ENCODE measurements at regions not wholly inside any gene's neighbourhood (a gene's known extent, or its start where the extent isn't known, plus 50 kb on each side); places are given as distances from the start of the nearest gene placed in this dataset.
A peak's percentile ranks its signal among the peaks of the same experiment; 100 is the strongest.
"Not testable (repeated sequence)": the region's sequence is repeated elsewhere in the genome, so short reads cannot be mapped to it uniquely, and the experiment has no call there.

DNA sequence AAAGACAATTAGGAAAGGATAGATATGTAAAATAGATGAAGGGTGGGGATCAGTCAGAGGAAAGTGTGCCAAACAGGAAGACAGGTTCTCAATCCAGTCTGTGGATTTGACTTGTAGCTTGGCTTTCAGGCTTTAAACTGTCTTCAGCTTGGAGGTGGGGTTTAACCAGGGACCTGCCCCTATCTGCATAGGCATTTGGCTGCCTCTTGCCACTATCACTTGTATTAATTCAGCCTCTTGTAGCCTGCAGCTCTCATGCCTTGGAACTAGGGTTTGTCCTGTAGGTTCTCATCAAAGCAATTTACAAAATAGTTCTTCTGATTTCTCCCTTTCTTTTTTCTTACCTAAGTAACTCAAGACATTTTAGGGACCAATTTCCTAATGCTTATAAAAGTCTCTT is 88.8 kb upstream of the PAXBP1 start:
- TF ChIP-seq, protein P1, sequence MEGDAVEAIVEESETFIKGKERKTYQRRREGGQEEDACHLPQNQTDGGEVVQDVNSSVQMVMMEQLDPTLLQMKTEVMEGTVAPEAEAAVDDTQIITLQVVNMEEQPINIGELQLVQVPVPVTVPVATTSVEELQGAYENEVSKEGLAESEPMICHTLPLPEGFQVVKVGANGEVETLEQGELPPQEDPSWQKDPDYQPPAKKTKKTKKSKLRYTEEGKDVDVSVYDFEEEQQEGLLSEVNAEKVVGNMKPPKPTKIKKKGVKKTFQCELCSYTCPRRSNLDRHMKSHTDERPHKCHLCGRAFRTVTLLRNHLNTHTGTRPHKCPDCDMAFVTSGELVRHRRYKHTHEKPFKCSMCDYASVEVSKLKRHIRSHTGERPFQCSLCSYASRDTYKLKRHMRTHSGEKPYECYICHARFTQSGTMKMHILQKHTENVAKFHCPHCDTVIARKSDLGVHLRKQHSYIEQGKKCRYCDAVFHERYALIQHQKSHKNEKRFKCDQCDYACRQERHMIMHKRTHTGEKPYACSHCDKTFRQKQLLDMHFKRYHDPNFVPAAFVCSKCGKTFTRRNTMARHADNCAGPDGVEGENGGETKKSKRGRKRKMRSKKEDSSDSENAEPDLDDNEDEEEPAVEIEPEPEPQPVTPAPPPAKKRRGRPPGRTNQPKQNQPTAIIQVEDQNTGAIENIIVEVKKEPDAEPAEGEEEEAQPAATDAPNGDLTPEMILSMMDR (conservative IDR thresholded peaks at IDR 0.05; ENCODE audit: control insufficient read depth, insufficient read depth, low read depth, low read length), result no peak
- no peak for DNase-seq (ENCODE audit: low read depth)
- H3K4me3 ChIP-seq (ENCODE audit: control insufficient read depth, low read depth, low read length), result no peak overlapping the region

DNA sequence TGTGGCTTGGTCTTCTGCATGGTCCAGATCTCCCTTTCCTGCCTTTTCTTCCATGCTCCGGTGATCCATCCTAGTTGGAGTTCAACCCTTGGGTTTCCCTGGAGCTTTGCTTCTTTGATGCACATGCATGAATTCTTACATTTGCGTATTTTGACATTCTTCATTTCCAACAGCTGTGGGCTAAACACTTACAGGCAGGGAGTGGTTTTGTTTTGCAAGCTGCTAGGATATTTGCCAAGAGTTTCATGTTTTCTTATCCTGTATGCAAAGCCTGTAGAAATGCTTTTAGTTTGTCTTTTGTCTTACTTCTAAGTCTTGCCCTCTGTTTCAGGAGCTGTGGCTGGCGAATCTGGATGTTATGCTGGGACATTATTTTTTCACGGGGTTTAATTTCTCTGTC is 90.3 kb upstream of the PAXBP1 start:
- TF ChIP-seq, protein P1 (conservative IDR thresholded peaks at IDR 0.05; ENCODE audit: control insufficient read depth, insufficient read depth, low read depth, low read length), result no peak
- DNase-seq (ENCODE audit: low read depth), result peak; percentile 78
- H3K4me3 ChIP-seq (ENCODE audit: control insufficient read depth, low read depth, low read length), result no peak overlapping the region

DNA sequence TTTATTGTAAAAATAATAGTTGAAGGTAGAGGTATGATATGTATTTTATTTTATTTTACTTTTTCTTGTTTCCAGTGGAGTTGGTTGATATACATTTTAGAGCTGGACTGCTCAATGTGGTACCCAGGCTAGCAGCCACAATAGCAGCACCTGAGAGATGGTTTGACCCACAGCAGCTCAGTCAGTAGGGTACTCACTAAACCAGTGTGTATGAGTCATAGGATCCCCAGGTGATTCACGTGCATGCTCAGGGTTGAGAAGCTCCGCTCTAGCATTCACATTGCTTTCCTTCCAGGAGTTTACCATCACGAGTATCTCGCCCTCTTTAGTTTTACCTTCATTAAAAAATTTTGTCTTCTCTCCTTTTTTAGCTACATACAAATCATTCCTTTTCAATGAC is 96.0 kb upstream of the PAXBP1 start:
- no peak for DNase-seq (ENCODE audit: low read depth)
- H3K4me3 ChIP-seq (ENCODE audit: control insufficient read depth, low read depth, low read length), result no peak overlapping the region
- TF ChIP-seq, protein P1 (conservative IDR thresholded peaks at IDR 0.05; ENCODE audit: control insufficient read depth, insufficient read depth, low read depth, low read length), result no peak

DNA sequence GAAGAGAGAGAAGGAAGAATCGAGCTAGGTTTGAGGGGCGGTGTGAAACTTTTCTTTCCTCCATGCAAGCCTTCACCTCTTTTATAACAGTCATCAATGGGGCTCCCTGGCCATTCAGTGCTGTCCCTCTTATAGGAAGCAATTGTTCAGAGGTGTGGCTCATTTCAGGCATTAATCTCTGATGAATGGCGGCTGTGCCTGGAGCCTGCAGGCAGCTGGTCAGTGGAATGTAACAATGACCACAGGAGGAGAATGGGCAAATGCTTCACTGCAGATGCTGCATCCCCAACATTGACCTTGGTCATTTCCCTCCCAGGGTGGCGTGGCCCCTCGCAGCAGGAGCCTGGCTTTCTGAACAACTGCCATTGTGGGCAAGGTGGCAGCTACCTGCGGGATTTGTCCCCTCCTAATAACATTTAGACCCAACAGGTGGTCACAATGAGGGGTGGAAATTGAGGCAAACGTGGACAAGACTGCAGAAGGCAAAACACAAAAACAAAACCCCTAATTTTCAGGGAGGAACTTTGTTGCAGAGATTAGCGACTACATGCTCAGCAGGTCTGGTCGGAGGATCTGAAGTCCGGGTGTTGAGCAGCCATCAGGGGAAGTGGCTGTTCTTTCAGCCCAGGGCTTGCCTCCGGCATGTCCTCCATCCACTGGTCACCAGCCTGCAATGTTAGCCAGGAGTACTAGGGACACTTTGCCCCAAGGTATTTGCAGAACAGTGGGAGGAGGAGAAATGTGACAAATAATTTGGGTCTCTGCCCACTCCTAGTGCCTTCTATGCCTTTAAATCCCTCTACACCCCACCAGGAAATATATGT is 97.3 kb upstream of the PAXBP1 start:
- no peak for DNase-seq (ENCODE audit: low read depth)
- no peak overlapping the region for H3K4me3 ChIP-seq (ENCODE audit: control insufficient read depth, low read depth, low read length)
- TF ChIP-seq, protein P1 (conservative IDR thresholded peaks at IDR 0.05; ENCODE audit: control insufficient read depth, insufficient read depth, low read depth, low read length), result no peak

DNA sequence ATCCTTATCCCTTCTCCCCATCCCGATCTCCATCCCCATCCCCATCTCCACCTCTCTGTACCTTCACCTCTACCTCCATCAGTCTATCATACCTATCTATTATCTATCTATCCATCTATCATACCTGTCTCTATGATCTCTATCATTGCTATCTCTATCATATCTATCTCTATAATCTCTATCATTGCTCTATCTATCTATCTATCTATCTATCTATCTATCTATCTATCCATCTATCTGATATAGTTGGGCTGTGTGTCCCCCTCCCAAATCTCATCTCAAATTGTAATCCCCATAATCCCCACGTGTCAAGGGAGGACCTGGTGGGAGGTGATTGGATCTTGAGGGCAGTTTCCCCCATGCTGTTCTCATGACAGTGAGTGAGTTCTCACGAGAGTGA is 97.9 kb upstream of the PAXBP1 start:
- no peak overlapping the region for H3K4me3 ChIP-seq (ENCODE audit: control insufficient read depth, low read depth, low read length)
- TF ChIP-seq, protein P1 (conservative IDR thresholded peaks at IDR 0.05; ENCODE audit: control insufficient read depth, insufficient read depth, low read depth, low read length), result no peak
- no peak for DNase-seq (ENCODE audit: low read depth)

DNA sequence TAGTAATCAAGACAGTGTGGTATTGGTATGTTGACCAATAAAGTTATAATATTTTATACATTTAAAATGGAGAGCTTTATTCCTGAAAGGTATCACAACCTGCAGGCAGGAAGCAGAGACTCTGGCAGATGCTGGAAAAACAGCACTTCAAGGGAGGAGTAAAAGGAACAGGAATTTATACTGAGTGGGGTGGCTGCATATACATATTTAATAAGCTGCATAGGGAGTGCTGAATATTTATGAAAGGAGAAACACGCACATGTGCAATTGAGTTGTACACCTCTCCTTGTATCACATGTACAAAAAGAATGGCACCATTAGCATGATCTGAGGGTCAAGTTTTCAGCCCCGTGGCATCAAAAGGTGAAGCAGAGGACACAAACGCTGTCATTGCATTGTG is 104.9 kb upstream of the PAXBP1 start:
- TF ChIP-seq, protein P1 (conservative IDR thresholded peaks at IDR 0.05; ENCODE audit: control insufficient read depth, insufficient read depth, low read depth, low read length), result no peak
- no peak overlapping the region for H3K4me3 ChIP-seq (ENCODE audit: control insufficient read depth, low read depth, low read length)
- no peak for DNase-seq (ENCODE audit: low read depth)

DNA sequence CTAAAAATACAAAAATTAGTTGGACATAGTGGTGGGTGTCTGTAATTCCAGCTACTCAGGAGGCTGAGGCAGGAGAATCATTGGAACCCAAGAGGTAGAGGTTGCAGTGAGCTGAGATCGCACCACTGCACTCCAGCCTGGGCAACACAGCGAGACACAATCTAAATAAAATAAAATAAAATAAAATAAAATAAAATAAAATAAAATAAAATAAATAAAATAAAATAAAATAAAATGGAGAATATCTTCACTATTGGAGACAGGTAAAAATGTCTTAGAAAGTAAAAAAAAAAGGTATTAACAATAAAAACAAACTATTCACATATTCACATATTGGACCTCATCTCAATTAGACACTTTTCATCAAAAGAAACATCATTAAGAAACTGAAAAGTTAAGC is 106.3 kb upstream of the PAXBP1 start:
- DNase-seq (ENCODE audit: low read depth); H3K4me3 ChIP-seq (ENCODE audit: control insufficient read depth, low read depth, low read length): not testable (repeated sequence)
